ENCODE measurements at regions not wholly inside any gene's neighbourhood (a gene's known extent, or its start where the extent isn't known, plus 50 kb on each side); places are given as distances from the start of the nearest gene placed in this dataset.

- no peaks in the 10 kb centered on the region for H3K36me3 ChIP-seq (ENCODE audit: control insufficient read depth in 2 of 2, extremely low read depth in 1 of 2, insufficient read depth in 2 of 2, low read length in 2 of 2)
- H3K9me1 ChIP-seq (replicated peaks; ENCODE audit: control insufficient read depth, extremely low read depth, insufficient read depth, low read length), result no peaks in the 10 kb centered on the region
- FAIRE-seq (no peak), DNase-seq (ENCODE audit: low read depth, low spot score) (no peak)
- H3K4me1 ChIP-seq (ENCODE audit: control insufficient read depth, extremely low read depth, insufficient read depth, low read length), result no peaks in the 10 kb centered on the region
- no TSS peak for BruUV-seq (replicated peaks)
- H3K27me3 ChIP-seq (ENCODE audit: control insufficient read depth in 2 of 2, insufficient read depth in 2 of 2, low read length in 2 of 2), result no peaks in the 10 kb centered on the region
- H3K4me3 ChIP-seq (replicated peaks in 1 of 3; ENCODE audit: insufficient read depth in 1 of 3, low read depth in 1 of 3, low read length in 3 of 3), result no peak overlapping the region
- H3K27ac ChIP-seq (ENCODE audit: insufficient read depth, low read depth, low read length), result no peak overlapping the region
- H3K79me2 ChIP-seq (ENCODE audit: control insufficient read depth, insufficient read depth, low read length), result no peaks in the 10 kb centered on the region
- H4K20me1 ChIP-seq (replicated peaks; ENCODE audit: control insufficient read depth, extremely low read depth, insufficient read depth, low read length), result no peaks in the 10 kb centered on the region
- H2AFZ ChIP-seq (ENCODE audit: low read depth, low read length), result no peak overlapping the region
- H3K9me3 ChIP-seq (replicated peaks; ENCODE audit: control insufficient read depth, insufficient read depth, low read length), result no peaks in the 10 kb centered on the region
- no peak overlapping the region for H3K4me2 ChIP-seq (ENCODE audit: insufficient read depth, low read length)
- CTCF ChIA-PET, result no interaction called here
- dilution Hi-C loops (cut with MboI; ENCODE audit: extremely low pct_ligation_motif_present, low sequenced_read_pairs) (no loop called here), intact Hi-C loops (cut with micrococcal nuclease) (no loop called here)
- POLR2A ChIA-PET, result no interaction called here
- no peak for TF ChIP-seq FOS (IDR thresholded peaks at IDR 0.05; ENCODE audit: borderline replicate concordance, insufficient read depth, low read length)
- TF ChIP-seq EZH2 (IDR thresholded peaks at IDR 0.05; ENCODE audit: borderline replicate concordance, low read depth, low read length, severe bottlenecking), result no peak
- no peak for TF ChIP-seq MYC (IDR thresholded peaks at IDR 0.05; ENCODE audit: low read depth, low read length)
- TF ChIP-seq MAX (IDR thresholded peaks at IDR 0.05; ENCODE audit: insufficient read depth, insufficient read length), result no peak
- TF ChIP-seq CTCF (IDR thresholded peaks at IDR 0.05; ENCODE audit: extremely low read depth in 1 of 2, insufficient read depth in 1 of 2, low read depth in 1 of 2, low read length in 2 of 2), result no peak
- TF ChIP-seq GATA2 (IDR thresholded peaks at IDR 0.05; ENCODE audit: insufficient read depth, insufficient read length, low read depth, low read length), result no peak
- TF ChIP-seq POLR2AphosphoS5 (IDR thresholded peaks at IDR 0.05; ENCODE audit: insufficient read depth, low read depth, low read length), result no peak
- TF ChIP-seq POLR2A (IDR thresholded peaks at IDR 0.05; ENCODE audit: low read depth, low read length), result no peak
- TF ChIP-seq JUN (IDR thresholded peaks at IDR 0.05; ENCODE audit: borderline replicate concordance, insufficient read depth, insufficient read length, low read depth), result no peak
- no peak overlapping the region for H3K9ac ChIP-seq (replicated peaks; ENCODE audit: extremely low read depth, insufficient read depth, low read length)
Observed at GRCh38 chr5:44942524-44943001, 133.8 kb downstream of the MRPS30 start.
